KMS-11 (cell line): ENCODE measurements at regions not wholly inside any gene's neighbourhood (a gene's known extent, or its start where the extent isn't known, plus 50 kb on each side); places are given as distances from the start of the nearest gene placed in this dataset.

Source experiments
- H2AFZ ChIP-seq: fragments of 200-600 bp; sonication (generic); 2 replicates; pipeline ENCODE4 v1.6.1; 2016; ENCODE audit warnings: antibody characterized with exemption, mixed run types, low read depth
- H3K27ac ChIP-seq: fragments of 200-600 bp; sonication (generic); 2 replicates; pipeline ENCODE4 v1.6.1; 2016; ENCODE audit warnings: mild to moderate bottlenecking, mixed run types
- H3K27me3 ChIP-seq: fragments of 200-600 bp; sonication (generic); 2 replicates; pipeline ENCODE4 v1.6.1; 2017; ENCODE audit warnings: mild to moderate bottlenecking, low read depth, mixed run types, moderate library complexity; ENCODE audit not compliant: insufficient read depth
- H3K36me3 ChIP-seq: fragments of 200-600 bp; sonication (generic); 2 replicates; pipeline ENCODE4 v1.6.1; 2017; ENCODE audit warnings: mild to moderate bottlenecking, mixed run types; ENCODE audit not compliant: insufficient read depth
- H3K4me1 ChIP-seq: fragments of 200-600 bp; sonication (generic); 2 replicates; pipeline ENCODE4 v1.6.1; 2016; ENCODE audit warnings: mild to moderate bottlenecking, low read depth, mixed run types; ENCODE audit not compliant: poor library complexity, severe bottlenecking
- H3K4me2 ChIP-seq: fragments of 200-600 bp; sonication (generic); 2 replicates; pipeline ENCODE4 v1.7.0; 2016; ENCODE audit warnings: mild to moderate bottlenecking, mixed run types
- H3K4me3 ChIP-seq: fragments of 200-600 bp; sonication (generic); IDR thresholded peaks from 2 replicates; pipeline ENCODE4 v1.6.1; 2017; ENCODE audit warnings: low read depth, low read length, mixed read lengths; ENCODE audit not compliant: insufficient read depth
- H3K79me2 ChIP-seq: fragments of 200-600 bp; sonication (generic); 2 replicates; pipeline ENCODE4 v1.6.1; 2016; ENCODE audit warnings: low read depth, mixed run types; ENCODE audit not compliant: insufficient read depth
- H3K9ac ChIP-seq: fragments of 200-600 bp; sonication (generic); 2 replicates; pipeline ENCODE4 v1.6.1; 2016; ENCODE audit warnings: mild to moderate bottlenecking, mixed run types
- H4K20me1 ChIP-seq: fragments of 200-600 bp; sonication (generic); 2 replicates; pipeline ENCODE4 v1.6.1; 2016; ENCODE audit warnings: mild to moderate bottlenecking, mixed run types; ENCODE audit not compliant: insufficient read depth
- CTCF ChIP-seq: fragments of 200-600 bp; sonication (generic); conservative IDR thresholded peaks from 2 replicates; pipeline ENCODE4 v1.6.1; 2017; ENCODE audit warnings: low read depth, mild to moderate bottlenecking, antibody characterized with exemption, low read length, moderate library complexity, mixed read lengths

- Histone ChIP-seq H3K27me3 (no peaks in the 10 kb centered on the region), H4K20me1 (no peaks in the 10 kb centered on the region), H3K9ac (no peak overlapping the region), H3K27ac (no peak overlapping the region), H3K79me2 (no peaks in the 10 kb centered on the region), H3K4me1 (no peaks in the 10 kb centered on the region), H3K4me2 (no peak overlapping the region), H3K36me3 (no peaks in the 10 kb centered on the region), H2AFZ (no peak overlapping the region), H3K4me3 (no peak overlapping the region)
- TF ChIP-seq CTCF: no peak
Observed at GRCh38 chr3:105187344-105187743, 179.4 kb upstream of the ALCAM start.

GRCh38 chr3:105195260-105195659 is 171.4 kb upstream of the ALCAM start:
- H3K27me3 ChIP-seq: no peaks in the 10 kb centered on the region
- no peak overlapping the region for H3K4me2 ChIP-seq
- TF ChIP-seq CTCF: no peak
- no peaks in the 10 kb centered on the region for H3K4me1 ChIP-seq
- no peaks in the 10 kb centered on the region for H3K36me3 ChIP-seq
- no peaks in the 10 kb centered on the region for H3K79me2 ChIP-seq
- H4K20me1 ChIP-seq: no peaks in the 10 kb centered on the region
- no peak overlapping the region for H2AFZ ChIP-seq
- H3K4me3 ChIP-seq: no peak overlapping the region
- H3K9ac ChIP-seq: no peak overlapping the region
- H3K27ac ChIP-seq: no peak overlapping the region

- H3K27ac ChIP-seq: no peak overlapping the region
- TF ChIP-seq CTCF: no peak
- no peak overlapping the region for H2AFZ ChIP-seq
- no peaks in the 10 kb centered on the region for H3K4me1 ChIP-seq
- H3K4me2 ChIP-seq: no peak overlapping the region
- H3K79me2 ChIP-seq: no peaks in the 10 kb centered on the region
- no peak overlapping the region for H3K9ac ChIP-seq
- H3K36me3 ChIP-seq: no peaks in the 10 kb centered on the region
- no peaks in the 10 kb centered on the region for H3K27me3 ChIP-seq
- no peak overlapping the region for H3K4me3 ChIP-seq
- no peaks in the 10 kb centered on the region for H4K20me1 ChIP-seq
Observed at GRCh38 chr3:105197863-105198262, 168.8 kb upstream of the ALCAM start.

GRCh38 chr3:105199217-105199616 is 167.5 kb upstream of the ALCAM start:
- Histone ChIP-seq H3K27ac (no peak overlapping the region), H3K27me3 (no peaks in the 10 kb centered on the region), H4K20me1 (no peaks in the 10 kb centered on the region), H3K4me1 (no peaks in the 10 kb centered on the region), H2AFZ (no peak overlapping the region), H3K4me3 (no peak overlapping the region), H3K9ac (no peak overlapping the region), H3K79me2 (no peaks in the 10 kb centered on the region), H3K36me3 (no peaks in the 10 kb centered on the region), H3K4me2 (no peak overlapping the region)
- no peak for TF ChIP-seq CTCF

GRCh38 chr3:105210141-105210540 is 156.6 kb upstream of the ALCAM start:
- Histone ChIP-seq H4K20me1 (no peaks in the 10 kb centered on the region), H3K4me1 (no peaks in the 10 kb centered on the region), H2AFZ (no peak overlapping the region), H3K4me3 (no peak overlapping the region), H3K36me3 (no peaks in the 10 kb centered on the region), H3K4me2 (no peak overlapping the region), H3K27me3 (no peaks in the 10 kb centered on the region), H3K9ac (no peak overlapping the region), H3K27ac (no peak overlapping the region), H3K79me2 (no peaks in the 10 kb centered on the region)
- no peak for TF ChIP-seq CTCF
